ENCODE measurements at regions not wholly inside any gene's neighbourhood (a gene's known extent, or its start where the extent isn't known, plus 50 kb on each side); places are given as distances from the start of the nearest gene placed in this dataset.

DNA sequence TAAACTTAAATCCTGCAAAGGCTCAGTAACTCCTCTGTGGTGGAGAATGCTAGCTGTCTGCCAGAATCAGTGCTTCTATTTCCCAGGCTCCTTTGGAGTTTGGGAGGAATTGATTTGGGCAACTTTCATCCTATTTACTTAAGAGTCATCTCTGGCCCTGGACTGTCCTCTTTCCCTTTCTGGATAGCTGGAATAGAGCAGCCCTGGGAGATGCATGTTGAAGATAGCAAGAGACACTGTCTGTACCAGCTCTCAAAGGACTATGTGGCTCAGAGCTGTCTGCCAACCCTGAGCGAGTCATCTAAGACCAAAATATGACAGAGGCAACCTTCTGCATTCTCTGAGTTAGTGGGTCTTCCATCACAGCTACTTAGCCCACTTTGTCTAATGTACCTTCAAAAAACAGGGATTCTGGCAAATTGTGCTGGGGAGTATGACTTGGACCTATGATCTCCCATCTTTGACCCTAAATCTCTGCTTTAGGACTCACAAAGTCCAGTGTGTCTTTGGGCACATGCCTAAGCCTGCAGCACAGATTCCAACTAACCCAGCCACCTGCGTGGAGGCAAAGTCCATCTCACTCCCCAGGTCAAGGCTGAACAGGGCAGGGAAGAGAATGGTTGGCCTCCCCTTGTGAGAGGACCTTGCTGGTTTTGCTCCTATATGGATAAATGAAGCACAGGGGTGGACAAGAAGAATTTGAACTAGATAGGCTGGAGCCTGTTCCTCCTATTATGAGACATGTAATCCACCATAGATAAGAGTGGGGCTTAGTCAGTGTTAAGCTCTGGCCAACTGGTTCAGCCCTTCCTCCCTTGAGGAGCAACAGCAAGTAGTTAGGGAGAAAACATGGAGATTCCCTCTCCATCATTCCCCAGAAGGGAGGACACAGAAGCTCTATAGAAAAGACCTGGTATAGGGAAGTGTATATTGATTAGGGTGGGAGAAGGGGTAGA is 99.1 kb upstream of the PELI1 start (continued):
- TF ChIP-seq, protein P1, sequence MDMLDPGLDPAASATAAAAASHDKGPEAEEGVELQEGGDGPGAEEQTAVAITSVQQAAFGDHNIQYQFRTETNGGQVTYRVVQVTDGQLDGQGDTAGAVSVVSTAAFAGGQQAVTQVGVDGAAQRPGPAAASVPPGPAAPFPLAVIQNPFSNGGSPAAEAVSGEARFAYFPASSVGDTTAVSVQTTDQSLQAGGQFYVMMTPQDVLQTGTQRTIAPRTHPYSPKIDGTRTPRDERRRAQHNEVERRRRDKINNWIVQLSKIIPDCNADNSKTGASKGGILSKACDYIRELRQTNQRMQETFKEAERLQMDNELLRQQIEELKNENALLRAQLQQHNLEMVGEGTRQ (IDR thresholded peaks at IDR 0.05; ENCODE audit: borderline replicate concordance, low read depth, low read length), result no peak
- TF ChIP-seq TEAD4 (IDR thresholded peaks at IDR 0.05; ENCODE audit: borderline replicate concordance, insufficient read depth) (no peak), YY1 (IDR thresholded peaks at IDR 0.05; ENCODE audit: low read depth) (no peak), GATA2 (CRISPR knock-in tag; IDR thresholded peaks at IDR 0.05) (no peak)

DNA sequence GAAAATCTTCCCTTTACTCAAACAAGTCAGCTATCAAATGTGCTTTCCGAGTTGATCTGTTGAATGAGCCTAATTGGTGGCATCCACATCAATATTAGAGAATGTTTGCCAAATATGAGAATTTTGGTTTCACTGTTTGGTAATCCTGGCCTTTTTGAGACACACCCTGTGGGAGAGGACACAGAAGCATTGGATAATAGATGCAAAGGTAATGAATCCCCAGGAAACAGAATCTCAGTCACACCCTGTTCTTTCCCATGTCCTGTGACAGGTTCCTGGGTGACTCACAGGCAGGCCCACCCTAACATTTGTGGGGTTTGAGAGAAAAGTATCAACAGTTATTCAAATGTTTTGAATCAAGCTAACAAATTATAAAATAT is 99.8 kb upstream of the PELI1 start:
- no peaks in the 10 kb centered on the region for H4K20me1 ChIP-seq (ENCODE audit: insufficient read depth)
- H3F3A ChIP-seq (replicated peaks; ENCODE audit: insufficient read depth), result no peaks in the 10 kb centered on the region
- no peak overlapping the region for H2AFZ ChIP-seq (ENCODE audit: low read depth)
- no peaks in the 10 kb centered on the region for H3K36me3 ChIP-seq (replicated peaks in 1 of 2; ENCODE audit: control insufficient read depth in 1 of 2, insufficient read depth in 2 of 2, low read length in 1 of 2)
- no peaks in the 10 kb centered on the region for H3K79me2 ChIP-seq (ENCODE audit: insufficient read depth)
- H3K9me2 ChIP-seq, result no peaks in the 10 kb centered on the region
- WGBS (ENCODE audit: low lambda C conversion rate), result 61% methylated on average over 1 of the region's 1 CpG
- H3K27ac ChIP-seq (ENCODE audit: low read depth in 2 of 2, low read length in 1 of 2), result no peak overlapping the region
- peaks cover 15% of the 10 kb centered on the region; the same call in 1 of the 2 replicates for H3K27me3 ChIP-seq (ENCODE audit: insufficient read depth)
- no peak overlapping the region for H3K4me3 ChIP-seq (ENCODE audit: low read depth in 2 of 2, low read length in 1 of 2)
- TF ChIP-seq, protein P2, sequence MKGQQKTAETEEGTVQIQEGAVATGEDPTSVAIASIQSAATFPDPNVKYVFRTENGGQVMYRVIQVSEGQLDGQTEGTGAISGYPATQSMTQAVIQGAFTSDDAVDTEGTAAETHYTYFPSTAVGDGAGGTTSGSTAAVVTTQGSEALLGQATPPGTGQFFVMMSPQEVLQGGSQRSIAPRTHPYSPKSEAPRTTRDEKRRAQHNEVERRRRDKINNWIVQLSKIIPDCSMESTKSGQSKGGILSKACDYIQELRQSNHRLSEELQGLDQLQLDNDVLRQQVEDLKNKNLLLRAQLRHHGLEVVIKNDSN (IDR thresholded peaks at IDR 0.05; ENCODE audit: borderline replicate concordance, low read depth), result no peak
- TF ChIP-seq FOSL2 (IDR thresholded peaks at IDR 0.05; ENCODE audit: borderline replicate concordance, low read depth) (no peak), MXI1 (IDR thresholded peaks at IDR 0.05; ENCODE audit: low read depth, low read length) (no peak), NRF1 (IDR thresholded peaks at IDR 0.05; ENCODE audit: low read depth, low read length) (no peak), EZH2phosphoT487 (IDR thresholded peaks at IDR 0.05; ENCODE audit: borderline replicate concordance, low read depth) (no peak), TAF1 (IDR thresholded peaks at IDR 0.05; ENCODE audit: borderline replicate concordance, low read depth, low read length) (no peak), POLR2AphosphoS5 (IDR thresholded peaks at IDR 0.05; ENCODE audit: low read depth, low read length) (no peak), CHD2 (IDR thresholded peaks at IDR 0.05; ENCODE audit: low read length, partially characterized antibody) (no peak), GABPA (IDR thresholded peaks at IDR 0.05; ENCODE audit: low read depth) (no peak)
- TF ChIP-seq, protein P3, sequence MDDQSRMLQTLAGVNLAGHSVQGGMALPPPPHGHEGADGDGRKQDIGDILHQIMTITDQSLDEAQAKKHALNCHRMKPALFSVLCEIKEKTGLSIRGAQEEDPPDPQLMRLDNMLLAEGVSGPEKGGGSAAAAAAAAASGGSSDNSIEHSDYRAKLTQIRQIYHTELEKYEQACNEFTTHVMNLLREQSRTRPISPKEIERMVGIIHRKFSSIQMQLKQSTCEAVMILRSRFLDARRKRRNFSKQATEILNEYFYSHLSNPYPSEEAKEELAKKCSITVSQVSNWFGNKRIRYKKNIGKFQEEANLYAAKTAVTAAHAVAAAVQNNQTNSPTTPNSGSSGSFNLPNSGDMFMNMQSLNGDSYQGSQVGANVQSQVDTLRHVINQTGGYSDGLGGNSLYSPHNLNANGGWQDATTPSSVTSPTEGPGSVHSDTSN (IDR thresholded peaks at IDR 0.05), result no peak
- TF ChIP-seq, protein P4, sequence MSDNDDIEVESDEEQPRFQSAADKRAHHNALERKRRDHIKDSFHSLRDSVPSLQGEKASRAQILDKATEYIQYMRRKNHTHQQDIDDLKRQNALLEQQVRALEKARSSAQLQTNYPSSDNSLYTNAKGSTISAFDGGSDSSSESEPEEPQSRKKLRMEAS (IDR thresholded peaks at IDR 0.05; ENCODE audit: low read depth), result no peak
- TF ChIP-seq, protein P1 (IDR thresholded peaks at IDR 0.05; ENCODE audit: borderline replicate concordance, low read depth, low read length), result no peak
- H3K4me2 ChIP-seq, result no peak overlapping the region
- no peak overlapping the region for H3K9ac ChIP-seq
- no peak for DNase-seq
- no peaks in the 10 kb centered on the region for H3K9me3 ChIP-seq
- CTCF ChIA-PET, result interaction anchor here (1.6 kb wide), 1 partner anchor 30 kb away, joined by 3 read pairs; no protein-coding TSS in a partner anchor
- H3K4me1 ChIP-seq (ENCODE audit: control insufficient read depth in 1 of 2, insufficient read depth in 2 of 2, low read depth in 1 of 2, low read length in 1 of 2), result no peaks in the 10 kb centered on the region
- POLR2A ChIA-PET, result no interaction called here

Data from SK-N-SH (cell line).